NCI-H1930 (cell line): ENCODE measurements at regions not wholly inside any gene's neighbourhood (a gene's known extent, or its start where the extent isn't known, plus 50 kb on each side); places are given as distances from the start of the nearest gene placed in this dataset.

Experiments
- DNase-seq, 2 experiments: peaks; one replicate each; lab custom pipeline; 2025; lab: John Stamatoyannopoulos, UW

DNA sequence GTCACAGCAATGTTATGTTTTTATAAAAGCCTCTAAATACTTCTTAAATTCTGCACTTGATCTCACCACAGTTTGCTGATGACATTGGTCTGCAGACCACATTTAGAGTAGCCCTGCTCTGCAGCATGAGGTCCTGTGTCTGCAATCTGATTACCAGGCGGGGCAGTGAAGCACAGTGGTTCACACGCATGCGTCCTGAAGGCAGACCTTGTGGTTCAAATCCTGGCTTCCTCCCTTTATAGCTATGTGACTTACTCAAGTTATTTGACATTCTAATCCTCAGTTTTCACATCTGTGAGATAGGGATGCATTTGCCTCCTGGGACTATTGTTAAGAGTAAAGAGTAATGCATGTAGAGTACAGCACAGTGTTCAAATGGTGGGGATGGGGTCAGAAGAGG is 50.3 kb downstream of the BMAL2 start:
- no peak for DNase-seq

DNA sequence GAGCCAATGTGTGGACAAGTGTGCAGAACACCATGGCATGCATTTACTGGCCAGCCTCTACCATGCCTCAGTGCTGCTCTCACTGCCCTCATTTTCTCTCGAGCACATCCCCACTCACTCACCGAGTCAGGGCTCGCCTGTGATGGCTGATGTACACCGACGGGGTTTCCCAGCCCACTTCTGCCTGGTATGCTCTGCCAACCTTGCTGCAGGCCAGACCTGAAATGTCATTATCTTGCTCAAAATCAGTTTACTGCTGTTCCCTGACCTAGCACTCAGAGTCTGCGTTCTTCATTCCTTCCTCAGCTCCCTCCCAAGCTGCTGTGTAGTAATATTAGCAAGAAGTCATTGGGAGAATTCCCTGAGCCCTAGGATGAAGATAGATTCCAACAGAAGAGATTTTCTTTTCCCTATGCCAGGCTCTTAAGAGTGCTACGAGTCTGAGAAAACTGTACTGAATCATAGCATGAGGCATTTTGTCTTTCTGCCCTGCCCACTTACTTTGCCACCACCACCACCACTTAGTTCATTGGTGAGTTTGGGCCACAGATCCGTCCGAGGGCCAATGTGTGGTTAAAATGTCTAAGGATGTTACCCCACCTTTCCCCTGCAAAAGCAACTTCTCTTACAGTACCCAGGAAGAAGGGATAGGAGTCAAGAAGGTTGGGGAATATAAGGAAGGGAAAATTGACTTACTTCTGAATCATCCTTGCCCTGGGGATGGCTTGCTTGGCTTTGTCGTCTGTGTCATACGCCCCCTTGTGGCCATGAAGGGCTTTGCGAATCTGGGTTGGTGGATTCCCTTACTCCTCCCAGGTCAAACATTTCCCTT is 51.0 kb downstream of the BMAL2 start:
- DNase-seq, result peak; percentile 52 to 80

- no peak for DNase-seq
These were observed 51.6 kb downstream of the BMAL2 start for GRCh38 chr12:27384261-27384590.

DNA sequence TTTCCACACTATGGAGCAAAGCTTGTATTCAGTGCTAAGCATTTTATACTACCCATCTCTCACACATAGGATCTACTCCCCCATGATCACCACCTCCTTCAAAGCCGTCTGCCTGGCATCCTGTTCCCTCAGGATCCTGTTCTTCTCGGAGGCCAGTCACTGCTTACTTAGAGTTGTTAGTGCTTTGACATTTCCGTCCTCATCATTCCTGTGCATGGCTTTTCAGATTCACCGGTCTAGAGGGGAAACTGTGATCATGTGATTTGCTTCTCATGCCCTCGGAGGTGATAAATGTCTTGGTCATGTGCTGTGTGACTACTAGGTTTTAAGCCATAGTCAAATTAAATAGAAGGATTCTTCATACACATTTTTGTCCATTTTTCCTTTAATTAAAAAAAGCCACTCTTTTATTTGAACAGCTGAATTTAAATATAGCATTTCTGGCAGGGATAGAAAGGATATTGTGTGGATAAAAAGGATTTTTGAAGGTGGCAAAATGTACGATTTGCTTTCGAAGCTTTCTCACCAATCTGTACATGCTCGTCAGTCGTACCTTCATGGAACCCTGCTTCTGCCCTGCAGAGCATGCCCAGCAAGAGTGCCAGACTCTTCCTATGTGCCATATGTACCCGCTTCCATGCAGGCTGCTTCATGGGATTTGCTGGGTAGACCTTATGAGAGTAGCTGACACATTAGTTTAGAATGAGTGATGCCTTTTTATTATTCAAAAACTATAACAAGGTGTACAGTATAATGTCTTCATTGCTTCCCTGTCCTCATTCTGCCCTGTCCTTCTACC is 53.3 kb downstream of the BMAL2 start:
- no peak for DNase-seq

GRCh38 chr12:27387473-27387872 is 54.8 kb downstream of the BMAL2 start:
- no peak for DNase-seq

- no peak for DNase-seq
These were observed 56.0 kb downstream of the BMAL2 start for GRCh38 chr12:27388650-27389049.

DNA sequence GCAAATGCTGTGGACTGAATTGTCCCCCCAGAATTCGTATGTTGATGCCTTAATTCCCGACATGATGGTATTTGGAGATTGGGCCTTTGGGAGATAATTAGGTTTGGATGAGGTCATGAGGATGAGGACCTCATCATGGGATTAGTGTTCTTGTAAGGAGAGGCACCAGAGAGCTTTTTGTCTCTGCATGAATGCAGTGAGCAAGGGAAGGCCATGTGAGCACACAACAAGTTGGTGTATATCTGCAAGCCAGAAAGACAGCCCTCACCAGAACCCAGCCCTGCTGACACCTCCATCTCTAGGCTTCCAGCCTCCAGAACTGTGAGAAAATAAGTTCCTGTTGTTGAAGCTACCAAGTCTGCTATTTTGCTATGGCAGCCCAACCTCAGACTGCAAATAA is 51.9 kb upstream of the SMCO2 start:
- DNase-seq, result no peak

DNA sequence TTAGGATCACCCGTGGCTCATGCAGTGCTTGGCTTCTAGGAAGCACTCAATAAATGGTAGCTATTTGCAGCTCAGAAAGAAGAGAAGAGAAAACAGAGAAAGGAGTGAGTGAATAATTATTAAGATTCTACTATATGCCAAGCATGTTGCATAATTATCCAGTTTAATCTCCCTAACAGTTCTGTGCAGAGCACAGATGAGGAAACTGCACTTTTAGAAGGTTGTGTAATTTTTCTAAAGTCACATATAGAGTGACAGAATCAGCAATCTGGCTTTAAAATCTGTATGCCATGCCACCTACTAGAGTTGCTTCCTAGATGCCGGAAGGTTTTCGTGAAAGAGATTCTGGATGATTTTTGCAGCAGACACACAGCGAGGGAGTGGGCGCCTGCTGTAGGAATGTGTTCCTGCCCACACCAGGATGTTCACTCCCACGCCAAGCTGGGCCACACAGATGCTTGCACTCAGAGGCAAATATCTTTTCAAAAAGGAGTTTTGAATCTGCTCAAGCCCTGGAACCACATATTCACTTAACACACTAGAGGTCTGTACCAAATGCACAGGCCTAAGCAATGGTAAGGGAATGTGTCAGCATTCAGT is 50.2 kb upstream of the SMCO2 start:
- no peak for DNase-seq
